Neural cell (in vitro differentiated cells): ENCODE measurements at regions not wholly inside any gene's neighbourhood (a gene's known extent, or its start where the extent isn't known, plus 50 kb on each side); places are given as distances from the start of the nearest gene placed in this dataset.

Source experiments
- EP300 ChIP-seq: fragments of 450-650 bp; conservative IDR thresholded peaks from 2 replicates; pipeline ENCODE4 v1.6.1; 2014; ENCODE audit warnings: antibody characterized with exemption, mild to moderate bottlenecking, moderate library complexity; ENCODE audit not compliant: poor library complexity, severe bottlenecking
- EZH2 ChIP-seq: fragments of 200-600, 300-800 bp; shearing (Covaris generic), sonication (generic); IDR thresholded peaks from 2 replicates; pipeline ENCODE4 v1.6.1; 2014; ENCODE audit warnings: antibody characterized with exemption, low read length, borderline replicate concordance, mild to moderate bottlenecking; ENCODE audit not compliant: insufficient read depth, poor library complexity, severe bottlenecking
- MXI1 ChIP-seq: fragments of 450-650 bp; conservative IDR thresholded peaks from 2 replicates; pipeline ENCODE4 v1.6.1; 2014; ENCODE audit warnings: antibody characterized with exemption, mild to moderate bottlenecking; ENCODE audit not compliant: poor library complexity, severe bottlenecking
- POLR2AphosphoS5 ChIP-seq: IDR thresholded peaks from 2 replicates; pipeline ENCODE4 v1.6.1; 2012
- RAD21 ChIP-seq: fragments of 450-650 bp; conservative IDR thresholded peaks from 2 replicates; pipeline ENCODE4 v1.6.1; 2014; ENCODE audit warnings: antibody characterized with exemption, mild to moderate bottlenecking, moderate library complexity
- SMC3 ChIP-seq: fragments of 450-650 bp; conservative IDR thresholded peaks from 2 replicates; pipeline ENCODE4 v1.6.1; 2014; ENCODE audit warnings: antibody characterized with exemption, mild to moderate bottlenecking, moderate library complexity; ENCODE audit not compliant: poor library complexity
- TAF1 ChIP-seq: IDR thresholded peaks from 2 replicates; pipeline ENCODE4 v1.6.1; 2012; ENCODE audit warnings: low read depth
- TF ChIP-seq, protein P1 (sequence below): fragments of 450-650 bp; IDR thresholded peaks from 2 replicates; pipeline ENCODE4 v1.5.1; 2014; ENCODE audit warnings: antibody characterized with exemption, mild to moderate bottlenecking, moderate library complexity; ENCODE audit not compliant: poor library complexity, severe bottlenecking
- TF ChIP-seq, protein P2 (sequence below): IDR thresholded peaks from 2 replicates; pipeline ENCODE4 v1.6.1; 2012; ENCODE audit warnings: borderline replicate concordance

DNA sequence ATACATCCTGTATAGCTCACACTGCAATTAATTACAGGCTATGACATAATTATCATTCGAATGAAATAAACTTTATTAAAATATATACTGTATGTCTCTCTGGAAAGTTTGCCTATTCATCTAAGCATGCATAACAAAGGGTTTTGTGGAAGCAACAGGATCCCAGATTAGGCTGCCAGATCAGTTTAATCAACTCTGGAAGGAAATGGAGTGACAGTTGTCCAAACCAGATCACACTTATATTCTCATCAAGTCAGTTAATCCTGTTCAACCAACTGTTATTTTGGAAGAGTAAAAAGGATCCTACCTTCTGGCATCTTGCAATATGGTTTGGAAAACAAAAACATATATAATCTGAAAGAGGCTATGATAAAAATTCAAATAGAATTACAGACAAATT is 312.2 kb downstream of the FAT4 start:
- TF ChIP-seq, protein P1, sequence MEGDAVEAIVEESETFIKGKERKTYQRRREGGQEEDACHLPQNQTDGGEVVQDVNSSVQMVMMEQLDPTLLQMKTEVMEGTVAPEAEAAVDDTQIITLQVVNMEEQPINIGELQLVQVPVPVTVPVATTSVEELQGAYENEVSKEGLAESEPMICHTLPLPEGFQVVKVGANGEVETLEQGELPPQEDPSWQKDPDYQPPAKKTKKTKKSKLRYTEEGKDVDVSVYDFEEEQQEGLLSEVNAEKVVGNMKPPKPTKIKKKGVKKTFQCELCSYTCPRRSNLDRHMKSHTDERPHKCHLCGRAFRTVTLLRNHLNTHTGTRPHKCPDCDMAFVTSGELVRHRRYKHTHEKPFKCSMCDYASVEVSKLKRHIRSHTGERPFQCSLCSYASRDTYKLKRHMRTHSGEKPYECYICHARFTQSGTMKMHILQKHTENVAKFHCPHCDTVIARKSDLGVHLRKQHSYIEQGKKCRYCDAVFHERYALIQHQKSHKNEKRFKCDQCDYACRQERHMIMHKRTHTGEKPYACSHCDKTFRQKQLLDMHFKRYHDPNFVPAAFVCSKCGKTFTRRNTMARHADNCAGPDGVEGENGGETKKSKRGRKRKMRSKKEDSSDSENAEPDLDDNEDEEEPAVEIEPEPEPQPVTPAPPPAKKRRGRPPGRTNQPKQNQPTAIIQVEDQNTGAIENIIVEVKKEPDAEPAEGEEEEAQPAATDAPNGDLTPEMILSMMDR: no peak
- TF ChIP-seq EZH2 (no peak), TAF1 (no peak), EP300 (no peak), POLR2AphosphoS5 (no peak), SMC3 (no peak), MXI1 (no peak), RAD21 (no peak)
- TF ChIP-seq, protein P2, sequence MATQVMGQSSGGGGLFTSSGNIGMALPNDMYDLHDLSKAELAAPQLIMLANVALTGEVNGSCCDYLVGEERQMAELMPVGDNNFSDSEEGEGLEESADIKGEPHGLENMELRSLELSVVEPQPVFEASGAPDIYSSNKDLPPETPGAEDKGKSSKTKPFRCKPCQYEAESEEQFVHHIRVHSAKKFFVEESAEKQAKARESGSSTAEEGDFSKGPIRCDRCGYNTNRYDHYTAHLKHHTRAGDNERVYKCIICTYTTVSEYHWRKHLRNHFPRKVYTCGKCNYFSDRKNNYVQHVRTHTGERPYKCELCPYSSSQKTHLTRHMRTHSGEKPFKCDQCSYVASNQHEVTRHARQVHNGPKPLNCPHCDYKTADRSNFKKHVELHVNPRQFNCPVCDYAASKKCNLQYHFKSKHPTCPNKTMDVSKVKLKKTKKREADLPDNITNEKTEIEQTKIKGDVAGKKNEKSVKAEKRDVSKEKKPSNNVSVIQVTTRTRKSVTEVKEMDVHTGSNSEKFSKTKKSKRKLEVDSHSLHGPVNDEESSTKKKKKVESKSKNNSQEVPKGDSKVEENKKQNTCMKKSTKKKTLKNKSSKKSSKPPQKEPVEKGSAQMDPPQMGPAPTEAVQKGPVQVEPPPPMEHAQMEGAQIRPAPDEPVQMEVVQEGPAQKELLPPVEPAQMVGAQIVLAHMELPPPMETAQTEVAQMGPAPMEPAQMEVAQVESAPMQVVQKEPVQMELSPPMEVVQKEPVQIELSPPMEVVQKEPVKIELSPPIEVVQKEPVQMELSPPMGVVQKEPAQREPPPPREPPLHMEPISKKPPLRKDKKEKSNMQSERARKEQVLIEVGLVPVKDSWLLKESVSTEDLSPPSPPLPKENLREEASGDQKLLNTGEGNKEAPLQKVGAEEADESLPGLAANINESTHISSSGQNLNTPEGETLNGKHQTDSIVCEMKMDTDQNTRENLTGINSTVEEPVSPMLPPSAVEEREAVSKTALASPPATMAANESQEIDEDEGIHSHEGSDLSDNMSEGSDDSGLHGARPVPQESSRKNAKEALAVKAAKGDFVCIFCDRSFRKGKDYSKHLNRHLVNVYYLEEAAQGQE: no peak
